Hepatocyte (in vitro differentiated cells): ENCODE measurements at regions not wholly inside any gene's neighbourhood (a gene's known extent, or its start where the extent isn't known, plus 50 kb on each side); places are given as distances from the start of the nearest gene placed in this dataset.

Source experiments
- DNase-seq: peaks from one replicate; pipeline ENCODE4 v3.0.0-alpha.2; 2016; ENCODE audit warnings: low spot score
- H2AFZ ChIP-seq: fragments of 200-600 bp; sonication (generic); 2 replicates; pipeline ENCODE4 v1.6.0; 2016; ENCODE audit warnings: antibody characterized with exemption, mild to moderate bottlenecking
- H3K27ac ChIP-seq: fragments of 200-600 bp; sonication (generic); 2 replicates; pipeline ENCODE4 v1.5.1; 2016; ENCODE audit warnings: mild to moderate bottlenecking
- H3K27me3 ChIP-seq: fragments of 200-600 bp; sonication (generic); 2 replicates; pipeline ENCODE4 v1.6.1; 2016
- H3K36me3 ChIP-seq: fragments of 200-600 bp; sonication (generic); replicated peaks from 2 replicates; pipeline ENCODE4 v1.5.1; 2016; ENCODE audit warnings: low read depth; ENCODE audit not compliant: insufficient read depth
- H3K4me1 ChIP-seq: fragments of 200-600 bp; sonication (generic); 2 replicates; pipeline ENCODE4 v1.5.1; 2016; ENCODE audit warnings: mild to moderate bottlenecking, moderate library complexity; ENCODE audit not compliant: insufficient read depth
- H3K4me2 ChIP-seq: fragments of 200-600 bp; sonication (generic); 2 replicates; pipeline ENCODE4 v1.6.0; 2016
- H3K4me3 ChIP-seq: fragments of 200-600 bp; sonication (generic); 2 replicates; pipeline ENCODE4 v1.5.1; 2016; ENCODE audit warnings: mild to moderate bottlenecking
- H3K79me2 ChIP-seq: fragments of 200-600 bp; sonication (generic); 2 replicates; pipeline ENCODE4 v1.6.0; 2017; ENCODE audit warnings: mild to moderate bottlenecking
- H3K9me2 ChIP-seq: fragments of 200-600 bp; sonication (generic); replicated peaks from 2 replicates; pipeline ENCODE4 v1.6.0; 2017; ENCODE audit warnings: mild to moderate bottlenecking; ENCODE audit not compliant: insufficient read depth
- H3K9me3 ChIP-seq: fragments of 200-600 bp; sonication (generic); 2 replicates; pipeline ENCODE4 v1.5.1; 2016; ENCODE audit warnings: low read depth, mild to moderate bottlenecking
- H4K20me1 ChIP-seq: fragments of 200-600 bp; sonication (generic); 2 replicates; pipeline ENCODE4 v1.6.0; 2016; ENCODE audit warnings: mild to moderate bottlenecking; ENCODE audit not compliant: insufficient read depth, poor library complexity, severe bottlenecking
- CTCF ChIP-seq: fragments of 200-600 bp; sonication (generic); IDR thresholded peaks from 2 replicates; pipeline ENCODE4 v1.5.1; 2016; ENCODE audit warnings: antibody characterized with exemption, mild to moderate bottlenecking; ENCODE audit not compliant: poor library complexity
- EZH2 ChIP-seq: fragments of 200-600 bp; sonication (generic); IDR thresholded peaks from 2 replicates; pipeline ENCODE4 v1.6.1; 2016; ENCODE audit warnings: antibody characterized with exemption, mild to moderate bottlenecking, borderline replicate concordance
- EZH2phosphoT487 ChIP-seq: fragments of 200-600 bp; sonication (generic); IDR thresholded peaks from one replicate; pipeline ENCODE4 v1.6.1; 2018; ENCODE audit warnings: antibody characterized with exemption, mild to moderate bottlenecking, low read depth, moderate library complexity; ENCODE audit not compliant: unreplicated experiment, severe bottlenecking
- WGBS: methylation state at CpG from one replicate; pipeline ENCODE4 v1.1.6; 2016; ENCODE audit warnings: low lambda C conversion rate; ENCODE audit errors: missing lambda C conversion rate; 5-methylcytosine and 5-hydroxymethylcytosine counted together

GRCh38 chr6:79426625-79427278 lies 110.5 kb downstream of the LCA5 start:
- H3K36me3 ChIP-seq = no peaks in the 10 kb centered on the region
- no peak overlapping the region for H2AFZ ChIP-seq
- H3K9me2 ChIP-seq = no peaks in the 10 kb centered on the region
- H3K4me1 ChIP-seq = peaks cover 8% of the 10 kb centered on the region
- no peak for TF ChIP-seq CTCF
- TF ChIP-seq EZH2phosphoT487 = no peak
- TF ChIP-seq EZH2 = no peak
- no peaks in the 10 kb centered on the region for H3K9me3 ChIP-seq
- H3K4me2 ChIP-seq = no peak overlapping the region
- no peak for DNase-seq
- no peaks in the 10 kb centered on the region for H3K27me3 ChIP-seq
- H3K27ac ChIP-seq = no peak overlapping the region
- H4K20me1 ChIP-seq = no peaks in the 10 kb centered on the region
- H3K79me2 ChIP-seq = no peaks in the 10 kb centered on the region
- H3K4me3 ChIP-seq = no peak overlapping the region
- WGBS = 90% methylated on average over 5 of the region's 5 CpGs

- DNase-seq = no peak
- Histone ChIP-seq H3K27me3 (no peaks in the 10 kb centered on the region), H3K36me3 (no peaks in the 10 kb centered on the region), H3K4me1 (peaks cover 16% of the 10 kb centered on the region), H3K4me2 (no peak overlapping the region), H3K9me3 (no peaks in the 10 kb centered on the region), H3K4me3 (no peak overlapping the region), H3K9me2 (no peaks in the 10 kb centered on the region), H2AFZ (no peak overlapping the region), H3K79me2 (no peaks in the 10 kb centered on the region), H3K27ac (no peak overlapping the region), H4K20me1 (no peaks in the 10 kb centered on the region)
- 88% methylated on average over 5 of the region's 5 CpGs for WGBS
- TF ChIP-seq CTCF = no peak
- TF ChIP-seq EZH2phosphoT487 = no peak
- TF ChIP-seq EZH2 = no peak
Observed at GRCh38 chr6:79425589-79426311, 111.5 kb downstream of the LCA5 start.

- Histone ChIP-seq H3K27ac (no peak overlapping the region), H3K9me2 (no peaks in the 10 kb centered on the region), H3K79me2 (no peaks in the 10 kb centered on the region), H3K4me3 (no peak overlapping the region), H3K4me2 (no peak overlapping the region), H3K4me1 (peaks cover 23% of the 10 kb centered on the region), H4K20me1 (no peaks in the 10 kb centered on the region), H3K27me3 (no peaks in the 10 kb centered on the region), H3K9me3 (no peaks in the 10 kb centered on the region), H2AFZ (no peak overlapping the region), H3K36me3 (no peaks in the 10 kb centered on the region)
- 74% methylated on average over 2 of the region's 2 CpGs for WGBS
- DNase-seq = no peak
- TF ChIP-seq EZH2phosphoT487 (no peak), CTCF (no peak), EZH2 (no peak)
Observed at GRCh38 chr6:79423216-79423615, 114.0 kb downstream of the LCA5 start.
